Thyroid gland (tissue), 4 donors: ENCODE measurements at regions not wholly inside any gene's neighbourhood (a gene's known extent, or its start where the extent isn't known, plus 50 kb on each side); places are given as distances from the start of the nearest gene placed in this dataset.

Experiments used
- DNase-seq, 2 donors: peaks; one replicate each; pipeline ENCODE4 v3.0.0-alpha.2; 2019
- H3K27ac ChIP-seq, 3 donors: fragments of 200-600 bp; sonication (generic); 1 replicate in 2 of 3; 2 replicates in 1 of 3; pipeline ENCODE4 v1.5.1; 2016 to 2019; ENCODE audit warnings: mild to moderate bottlenecking in 1 of 3, moderate library complexity in 1 of 3
- H3K27me3 ChIP-seq: fragments of 200-600 bp; sonication (generic); one replicate; pipeline ENCODE4 v1.5.1; 2019
- H3K36me3 ChIP-seq, 2 donors: fragments of 200-600 bp; sonication (generic); one replicate each; pipeline ENCODE4 v1.5.1; 2016 to 2019
- H3K4me1 ChIP-seq, 2 donors: fragments of 200-600 bp; sonication (generic); one replicate each; pipeline ENCODE4 v1.5.1; 2017 to 2019
- H3K4me3 ChIP-seq, 3 donors: fragments of 200-600 bp; sonication (generic); replicated peaks in 1 of 3; 1 replicate in 2 of 3; 2 replicates in 1 of 3; pipeline ENCODE4 v1.5.1; 2016; ENCODE audit warnings: mild to moderate bottlenecking in 1 of 3
- H3K9me3 ChIP-seq: fragments of 200-600 bp; sonication (generic); one replicate; pipeline ENCODE4 v1.5.1; 2017
- CTCF ChIP-seq, 6 experiments: fragments of 200-600 bp in 3 of 6; fragments of 450-650 bp in 3 of 6; sonication (generic) in 3 of 6; IDR thresholded peaks; one replicate each; pipeline ENCODE4 v1.5.1; 2016 to 2019; ENCODE audit warnings: antibody characterized with exemption in 6 of 6, mild to moderate bottlenecking in 2 of 6, inconsistent platforms in 1 of 6, moderate library complexity in 1 of 6
- POLR2A ChIP-seq, 2 donors: fragments of 450-650 bp; IDR thresholded peaks; one replicate each; pipeline ENCODE4 v1.6.1; 2017; ENCODE audit warnings: antibody characterized with exemption in 2 of 2, mild to moderate bottlenecking in 2 of 2, moderate library complexity in 1 of 2
- WGBS, 2 donors: methylation state at CpG; one replicate each; pipeline ENCODE4 v1.1.5; 2017; 5-methylcytosine and 5-hydroxymethylcytosine counted together
- intact Hi-C: fragments of 100-400 bp; cut with DNase I; formaldehyde crosslinking; loops from one replicate; pipeline ENCODE4 v1.15.1; 2023

GRCh38 chrX:113369056-113369455 lies 528.4 kb upstream of the AMOT start:
- H3K4me1 ChIP-seq = no peaks in the 10 kb centered on the region
- TF ChIP-seq CTCF (IDR thresholded peaks at IDR 0.05) (no peak), POLR2A (IDR thresholded peaks at IDR 0.05) (no peak)

GRCh38 chrX:113353134-113353533 lies 512.5 kb upstream of the AMOT start:
- H3K4me3 ChIP-seq = no peak overlapping the region
- intact Hi-C loops = no loop called here
- no peak for TF ChIP-seq POLR2A (IDR thresholded peaks at IDR 0.05)
- no peak for TF ChIP-seq CTCF (IDR thresholded peaks at IDR 0.05)
- no peak for DNase-seq
- WGBS, 2 donors = 70 to 91% methylated on average over 5 to 8 of the region's 9 CpGs
- no peaks in the 10 kb centered on the region for H3K36me3 ChIP-seq
- H3K27me3 ChIP-seq = no peaks in the 10 kb centered on the region
- H3K27ac ChIP-seq = no peak overlapping the region
- no peaks in the 10 kb centered on the region for H3K9me3 ChIP-seq
- H3K4me1 ChIP-seq = no peaks in the 10 kb centered on the region

More at GRCh38 chrX:113369056-113369455, 528.4 kb upstream of the AMOT start:
- no peak overlapping the region for H3K4me3 ChIP-seq
- intact Hi-C loops = no loop called here
- WGBS, 2 donors = 64 to 77% methylated on average over 3 of the region's 3 CpGs
- no peak for DNase-seq
- no peaks in the 10 kb centered on the region for H3K9me3 ChIP-seq
- no peaks in the 10 kb centered on the region for H3K36me3 ChIP-seq
- H3K27me3 ChIP-seq = no peaks in the 10 kb centered on the region
- H3K27ac ChIP-seq = no peak overlapping the region

GRCh38 chrX:113330416-113330815 lies 489.8 kb upstream of the AMOT start:
- TF ChIP-seq POLR2A (IDR thresholded peaks at IDR 0.05) = no peak
- TF ChIP-seq CTCF (IDR thresholded peaks at IDR 0.05) = no peak
- no peaks in the 10 kb centered on the region for H3K9me3 ChIP-seq
- DNase-seq = no peak
- H3K4me1 ChIP-seq = no peaks in the 10 kb centered on the region
- intact Hi-C loops = no loop called here
- H3K36me3 ChIP-seq = no peaks in the 10 kb centered on the region
- no peak overlapping the region for H3K4me3 ChIP-seq
- H3K27ac ChIP-seq = no peak overlapping the region
- peaks cover 5% of the 10 kb centered on the region for H3K27me3 ChIP-seq

- no peaks in the 10 kb centered on the region for H3K36me3 ChIP-seq
- no peak overlapping the region for H3K27ac ChIP-seq
- 79 to 88% methylated on average over 2 of the region's 2 CpGs for WGBS, 2 donors
- no peaks in the 10 kb centered on the region for H3K4me1 ChIP-seq
- H3K27me3 ChIP-seq = no peaks in the 10 kb centered on the region
- intact Hi-C loops = no loop called here
- H3K4me3 ChIP-seq = no peak overlapping the region
- H3K9me3 ChIP-seq = no peaks in the 10 kb centered on the region
- TF ChIP-seq POLR2A (IDR thresholded peaks at IDR 0.05) = no peak
- TF ChIP-seq CTCF (IDR thresholded peaks at IDR 0.05) = no peak
- no peak for DNase-seq
These were observed 475.3 kb upstream of the AMOT start for GRCh38 chrX:113315927-113316326.

GRCh38 chrX:113305496-113305895 lies 464.9 kb upstream of the AMOT start:
- no peak overlapping the region for H3K27ac ChIP-seq
- H3K4me1 ChIP-seq = no peaks in the 10 kb centered on the region
- H3K27me3 ChIP-seq = no peaks in the 10 kb centered on the region
- intact Hi-C loops = no loop called here
- no peak overlapping the region for H3K4me3 ChIP-seq
- no peak for DNase-seq
- TF ChIP-seq POLR2A (IDR thresholded peaks at IDR 0.05) (no peak), CTCF (IDR thresholded peaks at IDR 0.05) (no peak)
- 95 to 100% methylated on average over 1 of the region's 1 CpG for WGBS, 2 donors
- no peaks in the 10 kb centered on the region for H3K36me3 ChIP-seq
- H3K9me3 ChIP-seq = no peaks in the 10 kb centered on the region
